HFFc6 (cell line): ENCODE measurements at regions not wholly inside any gene's neighbourhood (a gene's known extent, or its start where the extent isn't known, plus 50 kb on each side); places are given as distances from the start of the nearest gene placed in this dataset.

Experiments used
- DNase-seq: peaks from one replicate; pipeline ENCODE4 v3.0.0-alpha.2; 2018
- H3K27ac Mint-ChIP-seq: 2 replicates; pipeline ENCODE4 v1.8.0; 2020; ENCODE audit warnings: mild to moderate bottlenecking, mixed read lengths
- H3K27me3 Mint-ChIP-seq: 2 replicates; pipeline ENCODE4 v1.8.0; 2021; ENCODE audit warnings: mild to moderate bottlenecking, moderate library complexity, mixed read lengths; ENCODE audit not compliant: insufficient read depth
- H3K36me3 Mint-ChIP-seq: 2 replicates; pipeline ENCODE4 v1.8.0; 2021; ENCODE audit warnings: low read depth, mixed read lengths
- H3K4me1 Mint-ChIP-seq: 2 replicates; pipeline ENCODE4 v1.8.0; 2020; ENCODE audit warnings: low read depth, mixed read lengths
- H3K4me3 Mint-ChIP-seq: 2 replicates; pipeline ENCODE4 v1.8.0; 2020; ENCODE audit warnings: mild to moderate bottlenecking, moderate library complexity, mixed read lengths
- H3K9me3 Mint-ChIP-seq: 2 replicates; pipeline ENCODE4 v1.8.0; 2020; ENCODE audit warnings: mild to moderate bottlenecking, mixed read lengths
- CTCF ChIP-seq: fragments of 200-600 bp; sonication (generic); IDR thresholded peaks from 2 replicates; pipeline ENCODE4 v1.5.0; 2021; ENCODE audit warnings: antibody characterized with exemption, mild to moderate bottlenecking

- no peak overlapping the region for H3K27ac Mint-ChIP-seq
These were observed 110.7 kb upstream of the TANK start for GRCh38 chr2:161049559-161049958.

GRCh38 chr2:161052214-161052613, 108.0 kb upstream of the TANK start:
- H3K27ac Mint-ChIP-seq: no peak overlapping the region
- H3K27me3 Mint-ChIP-seq: peaks cover 21% of the 10 kb centered on the region
- H3K4me3 Mint-ChIP-seq: no peak overlapping the region
- peaks cover 7% of the 10 kb centered on the region for H3K9me3 Mint-ChIP-seq
- H3K36me3 Mint-ChIP-seq: no peaks in the 10 kb centered on the region
- peaks cover 1% of the 10 kb centered on the region; the same call in 1 of the 2 replicates for H3K4me1 Mint-ChIP-seq
- DNase-seq: no peak
- no peak for TF ChIP-seq CTCF

More at GRCh38 chr2:161049559-161049958, 110.7 kb upstream of the TANK start:
- H3K36me3 Mint-ChIP-seq: no peaks in the 10 kb centered on the region
- H3K9me3 Mint-ChIP-seq: no peaks in the 10 kb centered on the region
- H3K27me3 Mint-ChIP-seq: peaks cover 16% of the 10 kb centered on the region
- peaks cover 26% of the 10 kb centered on the region for H3K4me1 Mint-ChIP-seq
- TF ChIP-seq CTCF: no peak
- no peak overlapping the region for H3K4me3 Mint-ChIP-seq
- DNase-seq: no peak

- Mint-ChIP-seq H3K36me3 (no peaks in the 10 kb centered on the region), H3K4me3 (no peak overlapping the region), H3K9me3 (peaks cover 7% of the 10 kb centered on the region), H3K4me1 (no peaks in the 10 kb centered on the region), H3K27ac (no peak overlapping the region), H3K27me3 (peaks cover 20% of the 10 kb centered on the region)
- no peak for TF ChIP-seq CTCF
- no peak for DNase-seq
These were observed 104.9 kb upstream of the TANK start for GRCh38 chr2:161055289-161055688.

- Mint-ChIP-seq H3K36me3 (no peaks in the 10 kb centered on the region), H3K27me3 (peaks cover 9% of the 10 kb centered on the region), H3K27ac (no peak overlapping the region), H3K4me1 (peaks cover 13% of the 10 kb centered on the region), H3K9me3 (peaks cover 7% of the 10 kb centered on the region), H3K4me3 (no peak overlapping the region)
- no peak for DNase-seq
- TF ChIP-seq CTCF: no peak
These were observed 100.8 kb upstream of the TANK start for GRCh38 chr2:161059388-161059787.

GRCh38 chr2:161061786-161062185, 98.4 kb upstream of the TANK start:
- no peak overlapping the region for H3K27ac Mint-ChIP-seq
- H3K4me3 Mint-ChIP-seq: no peak overlapping the region
- no peaks in the 10 kb centered on the region for H3K36me3 Mint-ChIP-seq
- peaks cover 13% of the 10 kb centered on the region for H3K4me1 Mint-ChIP-seq
- DNase-seq: no peak
- TF ChIP-seq CTCF: no peak
- peaks cover 5% of the 10 kb centered on the region for H3K27me3 Mint-ChIP-seq
- H3K9me3 Mint-ChIP-seq: no peaks in the 10 kb centered on the region; the same call in 1 of the 2 replicates
